Endothelial cell of umbilical vein (primary cell): ENCODE measurements at regions not wholly inside any gene's neighbourhood (a gene's known extent, or its start where the extent isn't known, plus 50 kb on each side); places are given as distances from the start of the nearest gene placed in this dataset.

Source experiments
- BruUV-seq: library from RNA; stranded (reverse); fragments of 400-500 nt; replicated peaks from 2 replicates; lab custom pipeline; 2021; lab: Mats Ljungman, UMichigan
- CTCF ChIA-PET: fragments of 300-600, 350-600 bp; sonication (Branson Sonifier 250); formaldehyde crosslinking; loops from one replicate; lab custom pipeline; 2021; ENCODE audit warnings: antibody characterized with exemption, inconsistent platforms; lab: Charles Lee
- POLR2A ChIA-PET: fragments of 300-600, 350-600 bp; sonication (Branson Sonifier 250); formaldehyde crosslinking; loops from one replicate; lab custom pipeline; 2021; ENCODE audit warnings: antibody characterized with exemption, inconsistent platforms; lab: Charles Lee
- DNase-seq: peaks from one replicate; pipeline ENCODE4 v3.0.0-alpha.2; 2011; ENCODE audit warnings: low read depth, low spot score
- FAIRE-seq: peaks from 2 replicates; lab custom pipeline; 2011; peaks lifted over from hg19 to GRCh38; lab: Jason Lieb, UNC
- H2AFZ ChIP-seq: 2 replicates; pipeline ENCODE4 v1.6.0; 2012; ENCODE audit warnings: low read depth, low read length, control low read depth, inconsistent platforms
- H3K27ac ChIP-seq: 2 replicates; pipeline ENCODE4 v1.5.1; 2011; ENCODE audit warnings: low read depth, mild to moderate bottlenecking, control low read depth, low read length, moderate library complexity; ENCODE audit not compliant: insufficient read depth
- H3K27me3 ChIP-seq, 2 experiments: 2 replicates each; pipeline versions ENCODE4 v1.6.0 to v1.6.1; 2011; ENCODE audit warnings: low read length in 2 of 2, mixed read lengths in 1 of 2; ENCODE audit not compliant: control insufficient read depth in 2 of 2, insufficient read depth in 2 of 2
- H3K36me3 ChIP-seq, 2 experiments: 2 replicates in 1 of 2; 3 replicates in 1 of 2; pipeline ENCODE4 v1.5.1; 2011; ENCODE audit warnings: low read length in 2 of 2, mild to moderate bottlenecking in 1 of 2, moderate library complexity in 1 of 2; ENCODE audit not compliant: control insufficient read depth in 2 of 2, insufficient read depth in 2 of 2; ENCODE audit errors: extremely low read depth in 1 of 2
- H3K4me1 ChIP-seq: 3 replicates; pipeline ENCODE4 v1.5.1; 2011; ENCODE audit warnings: mild to moderate bottlenecking, low read length; ENCODE audit not compliant: control insufficient read depth, insufficient read depth; ENCODE audit errors: extremely low read depth
- H3K4me2 ChIP-seq: 2 replicates; pipeline ENCODE4 v1.6.1; 2011; ENCODE audit warnings: low read length, control low read depth, mixed read lengths; ENCODE audit not compliant: insufficient read depth
- H3K4me3 ChIP-seq, 3 experiments: fragments of 200-600 bp in 1 of 3; sonication (generic), shearing (Covaris generic) in 1 of 3; replicated peaks in 1 of 3; 2 replicates each; pipeline ENCODE4 v1.5.1; 2011 to 2016; ENCODE audit warnings: control low read depth in 3 of 3, low read length in 3 of 3, mild to moderate bottlenecking in 2 of 3, inconsistent platforms in 1 of 3, low read depth in 1 of 3, moderate library complexity in 1 of 3; ENCODE audit not compliant: insufficient read depth in 1 of 3
- H3K79me2 ChIP-seq: 2 replicates; pipeline ENCODE4 v1.6.0; 2012; ENCODE audit warnings: low read length, inconsistent platforms; ENCODE audit not compliant: control insufficient read depth, insufficient read depth
- H3K9ac ChIP-seq: replicated peaks from 2 replicates; pipeline ENCODE3; 2011; ENCODE audit warnings: low read length, control low read depth; ENCODE audit not compliant: insufficient read depth; ENCODE audit errors: extremely low read depth
- H3K9me1 ChIP-seq: replicated peaks from 3 replicates; pipeline ENCODE4 v1.6.0; 2011; ENCODE audit warnings: mild to moderate bottlenecking, low read length; ENCODE audit not compliant: control insufficient read depth, insufficient read depth; ENCODE audit errors: extremely low read depth
- H3K9me3 ChIP-seq: replicated peaks from 2 replicates; pipeline ENCODE4 v1.5.1; 2012; ENCODE audit warnings: low read length, inconsistent platforms; ENCODE audit not compliant: control insufficient read depth, insufficient read depth
- H4K20me1 ChIP-seq: replicated peaks from 2 replicates; pipeline ENCODE3; 2011; ENCODE audit warnings: mild to moderate bottlenecking, low read length; ENCODE audit not compliant: control insufficient read depth, insufficient read depth; ENCODE audit errors: extremely low read depth
- CTCF ChIP-seq, 2 donors: IDR thresholded peaks; 1 replicate in 1 of 2; 2 replicates in 1 of 2; pipeline ENCODE4 v1.5.1; 2011; ENCODE audit warnings: low read length in 2 of 2, mild to moderate bottlenecking in 2 of 2, moderate library complexity in 2 of 2, control low read depth in 1 of 2, inconsistent platforms in 1 of 2, low read depth in 1 of 2; ENCODE audit not compliant: insufficient read depth in 1 of 2; ENCODE audit errors: extremely low read depth in 1 of 2
- EZH2 ChIP-seq: IDR thresholded peaks from 2 replicates; pipeline ENCODE4 v1.6.1; 2012; ENCODE audit warnings: borderline replicate concordance, low read depth, mild to moderate bottlenecking, moderate library complexity, low read length, inconsistent platforms; ENCODE audit not compliant: severe bottlenecking
- FOS ChIP-seq: IDR thresholded peaks from 2 replicates; pipeline ENCODE4 v1.6.1; 2011; ENCODE audit warnings: mild to moderate bottlenecking, low read length, moderate library complexity, borderline replicate concordance; ENCODE audit not compliant: insufficient read depth
- GATA2 ChIP-seq: IDR thresholded peaks from 2 replicates; pipeline ENCODE4 v1.7.0; 2011; ENCODE audit warnings: low read depth, mild to moderate bottlenecking, moderate library complexity, mixed read lengths, low read length; ENCODE audit not compliant: insufficient read length, insufficient read depth
- JUN ChIP-seq: IDR thresholded peaks from 2 replicates; pipeline ENCODE4 v1.6.1; 2011; ENCODE audit warnings: borderline replicate concordance, low read depth; ENCODE audit not compliant: insufficient read length, insufficient read depth
- MAX ChIP-seq: IDR thresholded peaks from 2 replicates; pipeline ENCODE4 v1.6.1; 2011; ENCODE audit not compliant: insufficient read depth, insufficient read length
- MYC ChIP-seq: IDR thresholded peaks from one replicate; pipeline ENCODE4 v1.6.1; 2011; ENCODE audit warnings: mild to moderate bottlenecking, low read depth, low read length
- POLR2A ChIP-seq: IDR thresholded peaks from 2 replicates; pipeline ENCODE4 v1.6.1; 2012; ENCODE audit warnings: low read depth, mild to moderate bottlenecking, control low read depth, low read length
- POLR2AphosphoS5 ChIP-seq: IDR thresholded peaks from 2 replicates; pipeline ENCODE4 v1.6.1; 2012; ENCODE audit warnings: low read depth, mild to moderate bottlenecking, control low read depth, low read length, moderate library complexity; ENCODE audit not compliant: insufficient read depth
- dilution Hi-C: fragments of 300-500 bp; cut with MboI; formaldehyde crosslinking; loops from one replicate; pipeline ENCODE4 v1.15.0; 2019; ENCODE audit warnings: low sequenced_read_pairs; ENCODE audit not compliant: extremely low pct_ligation_motif_present
- intact Hi-C: fragments of 100-400 bp; cut with micrococcal nuclease; formaldehyde crosslinking; loops from one replicate; pipeline ENCODE4 v1.10.0; 2022

- H3K9ac ChIP-seq: no peak overlapping the region
- DNase-seq (no peak), FAIRE-seq (no peak)
- dilution Hi-C loops: no loop called here
- H3K27ac ChIP-seq: no peak overlapping the region
- no TSS peak for BruUV-seq
- ChIA-PET POLR2A (no interaction called here), CTCF (no interaction called here)
- no peaks in the 10 kb centered on the region for H3K9me1 ChIP-seq
- H3K36me3 ChIP-seq: no peaks in the 10 kb centered on the region
- H3K4me2 ChIP-seq: no peak overlapping the region
- no peaks in the 10 kb centered on the region for H4K20me1 ChIP-seq
- no peak overlapping the region for H3K4me3 ChIP-seq
- TF ChIP-seq MYC: no peak
- TF ChIP-seq FOS: no peak
- no peak for TF ChIP-seq EZH2
- TF ChIP-seq JUN: no peak
- TF ChIP-seq POLR2AphosphoS5: no peak
- no peak for TF ChIP-seq CTCF (IDR thresholded peaks at IDR 0.05; ENCODE audit: extremely low read depth in 1 of 2, insufficient read depth in 1 of 2, low read depth in 1 of 2, low read length in 2 of 2)
- no peak for TF ChIP-seq GATA2
- TF ChIP-seq MAX: no peak
- TF ChIP-seq POLR2A: no peak
- H3K27me3 ChIP-seq: no peaks in the 10 kb centered on the region
- H2AFZ ChIP-seq: no peak overlapping the region
- H3K4me1 ChIP-seq: no peaks in the 10 kb centered on the region
- intact Hi-C loops: no loop called here
- H3K9me3 ChIP-seq: no peaks in the 10 kb centered on the region
- no peaks in the 10 kb centered on the region for H3K79me2 ChIP-seq
These were observed 299.9 kb downstream of the FZD1 start for GRCh38 chr7:91564101-91564500.
